ENCODE measurements at regions not wholly inside any gene's neighbourhood (a gene's known extent, or its start where the extent isn't known, plus 50 kb on each side); places are given as distances from the start of the nearest gene placed in this dataset.

- TF ChIP-seq CTCF (conservative IDR thresholded peaks at IDR 0.05) (no peak), EZH2 (IDR thresholded peaks at IDR 0.05; ENCODE audit: low read depth) (no peak)
Measured at GRCh38 chr17:77364941-77365583, 224.3 kb downstream of the SEC14L1 start.
